Parathyroid adenoma (tissue), 2 donors: ENCODE measurements at regions not wholly inside any gene's neighbourhood (a gene's known extent, or its start where the extent isn't known, plus 50 kb on each side); places are given as distances from the start of the nearest gene placed in this dataset.

ENCODE experiments used
- H2AFZ ChIP-seq: fragments of 300-600 bp; sonication (generic); one replicate; pipeline ENCODE4 v1.7.0; 2017; ENCODE audit warnings: antibody characterized with exemption, mild to moderate bottlenecking
- H3K27ac ChIP-seq: fragments of 300-600 bp; sonication (generic); one replicate; pipeline ENCODE4 v1.7.0; 2017
- H3K27me3 ChIP-seq: fragments of 300-600 bp; sonication (generic); one replicate; pipeline ENCODE4 v1.7.0; 2017; ENCODE audit warnings: low read length; ENCODE audit not compliant: control insufficient read depth, insufficient read depth
- H3K36me3 ChIP-seq: fragments of 300-600 bp; sonication (generic); one replicate; pipeline ENCODE4 v1.7.0; 2017; ENCODE audit warnings: low read length; ENCODE audit not compliant: control insufficient read depth, insufficient read depth
- H3K4me1 ChIP-seq: fragments of 300-600 bp; sonication (generic); one replicate; pipeline ENCODE4 v1.7.0; 2017; ENCODE audit warnings: control low read depth
- H3K4me2 ChIP-seq: fragments of 300-600 bp; sonication (generic); one replicate; pipeline ENCODE4 v1.7.0; 2017; ENCODE audit warnings: low read length
- H3K4me3 ChIP-seq: fragments of 300-600 bp; sonication (generic); one replicate; pipeline ENCODE4 v1.7.0; 2017; ENCODE audit warnings: low read depth, low read length
- H3K79me2 ChIP-seq: fragments of 300-600 bp; sonication (generic); one replicate; pipeline ENCODE4 v1.7.0; 2017; ENCODE audit warnings: control low read depth
- H3K9ac ChIP-seq: fragments of 300-600 bp; sonication (generic); one replicate; pipeline ENCODE4 v1.7.0; 2017; ENCODE audit warnings: mild to moderate bottlenecking
- H3K9me3 ChIP-seq: fragments of 300-600 bp; sonication (generic); one replicate; pipeline ENCODE4 v1.7.0; 2017; ENCODE audit warnings: low read length; ENCODE audit not compliant: control insufficient read depth
- CTCF ChIP-seq: fragments of 300-600 bp; sonication (generic); IDR thresholded peaks from one replicate; pipeline ENCODE4 v1.7.0; 2017; ENCODE audit warnings: antibody characterized with exemption, mild to moderate bottlenecking
- donor health status: primary hyperparathyroidism.

- TF ChIP-seq CTCF, result no peak
- H3K27me3 ChIP-seq, result no peaks in the 10 kb centered on the region
- no peaks in the 10 kb centered on the region for H3K79me2 ChIP-seq
- H3K9ac ChIP-seq, result no peak overlapping the region
- H3K4me3 ChIP-seq, result no peak overlapping the region
- H3K27ac ChIP-seq, result no peak overlapping the region
- no peak overlapping the region for H3K4me2 ChIP-seq
- H3K4me1 ChIP-seq, result no peaks in the 10 kb centered on the region
- no peaks in the 10 kb centered on the region for H3K36me3 ChIP-seq
- H3K9me3 ChIP-seq, result no peaks in the 10 kb centered on the region
- H2AFZ ChIP-seq, result no peak overlapping the region
Measured at GRCh38 chr18:2281086-2281485, 290.2 kb downstream of the METTL4 start.

- Histone ChIP-seq H3K9ac (no peak overlapping the region), H3K27ac (no peak overlapping the region)
- no peak for TF ChIP-seq CTCF
Measured at GRCh38 chr18:2281523-2282199, 289.6 kb downstream of the METTL4 start.

GRCh38 chr18:2293109-2293839 lies 278.0 kb downstream of the METTL4 start:
- no peaks in the 10 kb centered on the region for H3K9me3 ChIP-seq
- H3K4me2 ChIP-seq, result no peak overlapping the region
- H3K27ac ChIP-seq, result no peak overlapping the region
- no peaks in the 10 kb centered on the region for H3K36me3 ChIP-seq
- no peaks in the 10 kb centered on the region for H3K27me3 ChIP-seq
- no peak overlapping the region for H3K4me3 ChIP-seq
- no peaks in the 10 kb centered on the region for H3K4me1 ChIP-seq
- no peak overlapping the region for H3K9ac ChIP-seq
- H3K79me2 ChIP-seq, result no peaks in the 10 kb centered on the region
- H2AFZ ChIP-seq, result no peak overlapping the region
- no peak for TF ChIP-seq CTCF

More at GRCh38 chr18:2281523-2282199, 289.6 kb downstream of the METTL4 start:
- H2AFZ ChIP-seq, result no peak overlapping the region
- H3K79me2 ChIP-seq, result no peaks in the 10 kb centered on the region
- no peak overlapping the region for H3K4me2 ChIP-seq
- no peaks in the 10 kb centered on the region for H3K9me3 ChIP-seq
- H3K36me3 ChIP-seq, result no peaks in the 10 kb centered on the region
- no peaks in the 10 kb centered on the region for H3K27me3 ChIP-seq
- no peaks in the 10 kb centered on the region for H3K4me1 ChIP-seq
- H3K4me3 ChIP-seq, result no peak overlapping the region

- H3K4me2 ChIP-seq, result no peak overlapping the region
- H3K36me3 ChIP-seq, result no peaks in the 10 kb centered on the region
- no peaks in the 10 kb centered on the region for H3K79me2 ChIP-seq
- no peaks in the 10 kb centered on the region for H3K27me3 ChIP-seq
- H3K4me1 ChIP-seq, result no peaks in the 10 kb centered on the region
- no peak overlapping the region for H3K9ac ChIP-seq
- no peaks in the 10 kb centered on the region for H3K9me3 ChIP-seq
- no peak overlapping the region for H3K27ac ChIP-seq
- H3K4me3 ChIP-seq, result no peak overlapping the region
- H2AFZ ChIP-seq, result no peak overlapping the region
- no peak for TF ChIP-seq CTCF
Measured at GRCh38 chr18:2301316-2301715, 270.0 kb downstream of the METTL4 start.
